ENCODE measurements at regions not wholly inside any gene's neighbourhood (a gene's known extent, or its start where the extent isn't known, plus 50 kb on each side); places are given as distances from the start of the nearest gene placed in this dataset.

DNA sequence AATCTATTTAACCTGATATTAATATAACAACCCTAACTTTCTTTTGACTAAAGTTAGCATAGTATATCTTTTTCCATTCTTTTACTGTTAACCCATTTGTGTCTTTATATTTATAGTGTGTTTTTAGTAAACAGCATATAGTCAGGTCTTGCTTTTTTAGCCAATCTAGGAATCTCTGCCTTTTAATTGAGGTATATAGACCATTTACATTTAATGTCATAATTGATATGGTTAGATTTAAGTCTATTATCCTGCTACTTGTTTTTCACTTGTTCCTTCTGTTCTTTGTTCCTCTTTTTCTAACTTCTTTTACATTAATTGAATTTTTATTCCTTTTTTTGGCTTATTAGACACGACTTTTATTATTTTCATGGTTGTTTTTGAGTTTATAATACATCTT is 174.4 kb downstream of the KCTD15 start:
- ChIA-PET POLR2A (no interaction called here), CTCF (no interaction called here)
- DNase-seq, result no peak
- Histone ChIP-seq H3F3A (replicated peaks; ENCODE audit: insufficient read depth) (no peaks in the 10 kb centered on the region), H3K27me3 (ENCODE audit: insufficient read depth) (no peaks in the 10 kb centered on the region), H3K4me2 (no peak overlapping the region), H3K9me2 (no peaks in the 10 kb centered on the region), H3K79me2 (ENCODE audit: insufficient read depth) (no peaks in the 10 kb centered on the region), H3K36me3 (replicated peaks in 1 of 2; ENCODE audit: control insufficient read depth in 1 of 2, insufficient read depth in 2 of 2, low read length in 1 of 2) (no peaks in the 10 kb centered on the region), H3K9ac (no peak overlapping the region), H3K27ac (ENCODE audit: low read depth in 2 of 2, low read length in 1 of 2) (no peak overlapping the region), H3K4me1 (ENCODE audit: control insufficient read depth in 1 of 2, insufficient read depth in 2 of 2, low read depth in 1 of 2, low read length in 1 of 2) (no peaks in the 10 kb centered on the region), H3K4me3 (ENCODE audit: low read depth in 2 of 2, low read length in 1 of 2) (no peak overlapping the region), H2AFZ (ENCODE audit: low read depth) (no peak overlapping the region), H3K9me3 (peaks cover 9% of the 10 kb centered on the region; the same call in 1 of the 2 replicates), H4K20me1 (ENCODE audit: insufficient read depth) (no peaks in the 10 kb centered on the region)
- 2% methylated on average over 1 of the region's 1 CpG for WGBS (ENCODE audit: low lambda C conversion rate)
- TF ChIP-seq JUND (IDR thresholded peaks at IDR 0.05) (no peak), MXI1 (IDR thresholded peaks at IDR 0.05; ENCODE audit: low read depth, low read length) (no peak), SIN3A (IDR thresholded peaks at IDR 0.05; ENCODE audit: borderline replicate concordance, low read depth, low read length) (no peak), RAD21 (IDR thresholded peaks at IDR 0.05; ENCODE audit: low read length) (no peak), SMC3 (IDR thresholded peaks at IDR 0.05; ENCODE audit: low read depth, low read length) (no peak), NFIC (IDR thresholded peaks at IDR 0.05; ENCODE audit: borderline replicate concordance) (no peak), TEAD4 (IDR thresholded peaks at IDR 0.05; ENCODE audit: borderline replicate concordance, insufficient read depth) (no peak), YY1 (IDR thresholded peaks at IDR 0.05; ENCODE audit: low read depth) (no peak), RFX5 (IDR thresholded peaks at IDR 0.05; ENCODE audit: low read length) (no peak), CHD2 (IDR thresholded peaks at IDR 0.05; ENCODE audit: low read length, partially characterized antibody) (no peak), RCOR1 (IDR thresholded peaks at IDR 0.05; ENCODE audit: low read length) (no peak), POLR2AphosphoS5 (IDR thresholded peaks at IDR 0.05; ENCODE audit: low read depth, low read length) (no peak), GABPA (IDR thresholded peaks at IDR 0.05; ENCODE audit: low read depth) (no peak), NRF1 (IDR thresholded peaks at IDR 0.05; ENCODE audit: low read depth, low read length) (no peak), FOSL2 (IDR thresholded peaks at IDR 0.05; ENCODE audit: borderline replicate concordance, low read depth) (no peak)
- TF ChIP-seq, protein P1, sequence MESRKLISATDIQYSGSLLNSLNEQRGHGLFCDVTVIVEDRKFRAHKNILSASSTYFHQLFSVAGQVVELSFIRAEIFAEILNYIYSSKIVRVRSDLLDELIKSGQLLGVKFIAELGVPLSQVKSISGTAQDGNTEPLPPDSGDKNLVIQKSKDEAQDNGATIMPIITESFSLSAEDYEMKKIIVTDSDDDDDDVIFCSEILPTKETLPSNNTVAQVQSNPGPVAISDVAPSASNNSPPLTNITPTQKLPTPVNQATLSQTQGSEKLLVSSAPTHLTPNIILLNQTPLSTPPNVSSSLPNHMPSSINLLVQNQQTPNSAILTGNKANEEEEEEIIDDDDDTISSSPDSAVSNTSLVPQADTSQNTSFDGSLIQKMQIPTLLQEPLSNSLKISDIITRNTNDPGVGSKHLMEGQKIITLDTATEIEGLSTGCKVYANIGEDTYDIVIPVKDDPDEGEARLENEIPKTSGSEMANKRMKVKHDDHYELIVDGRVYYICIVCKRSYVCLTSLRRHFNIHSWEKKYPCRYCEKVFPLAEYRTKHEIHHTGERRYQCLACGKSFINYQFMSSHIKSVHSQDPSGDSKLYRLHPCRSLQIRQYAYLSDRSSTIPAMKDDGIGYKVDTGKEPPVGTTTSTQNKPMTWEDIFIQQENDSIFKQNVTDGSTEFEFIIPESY (IDR thresholded peaks at IDR 0.05; ENCODE audit: borderline replicate concordance, low read depth), result no peak
- TF ChIP-seq, protein P2, sequence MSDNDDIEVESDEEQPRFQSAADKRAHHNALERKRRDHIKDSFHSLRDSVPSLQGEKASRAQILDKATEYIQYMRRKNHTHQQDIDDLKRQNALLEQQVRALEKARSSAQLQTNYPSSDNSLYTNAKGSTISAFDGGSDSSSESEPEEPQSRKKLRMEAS (IDR thresholded peaks at IDR 0.05; ENCODE audit: low read depth), result no peak
- TF ChIP-seq, protein P3, sequence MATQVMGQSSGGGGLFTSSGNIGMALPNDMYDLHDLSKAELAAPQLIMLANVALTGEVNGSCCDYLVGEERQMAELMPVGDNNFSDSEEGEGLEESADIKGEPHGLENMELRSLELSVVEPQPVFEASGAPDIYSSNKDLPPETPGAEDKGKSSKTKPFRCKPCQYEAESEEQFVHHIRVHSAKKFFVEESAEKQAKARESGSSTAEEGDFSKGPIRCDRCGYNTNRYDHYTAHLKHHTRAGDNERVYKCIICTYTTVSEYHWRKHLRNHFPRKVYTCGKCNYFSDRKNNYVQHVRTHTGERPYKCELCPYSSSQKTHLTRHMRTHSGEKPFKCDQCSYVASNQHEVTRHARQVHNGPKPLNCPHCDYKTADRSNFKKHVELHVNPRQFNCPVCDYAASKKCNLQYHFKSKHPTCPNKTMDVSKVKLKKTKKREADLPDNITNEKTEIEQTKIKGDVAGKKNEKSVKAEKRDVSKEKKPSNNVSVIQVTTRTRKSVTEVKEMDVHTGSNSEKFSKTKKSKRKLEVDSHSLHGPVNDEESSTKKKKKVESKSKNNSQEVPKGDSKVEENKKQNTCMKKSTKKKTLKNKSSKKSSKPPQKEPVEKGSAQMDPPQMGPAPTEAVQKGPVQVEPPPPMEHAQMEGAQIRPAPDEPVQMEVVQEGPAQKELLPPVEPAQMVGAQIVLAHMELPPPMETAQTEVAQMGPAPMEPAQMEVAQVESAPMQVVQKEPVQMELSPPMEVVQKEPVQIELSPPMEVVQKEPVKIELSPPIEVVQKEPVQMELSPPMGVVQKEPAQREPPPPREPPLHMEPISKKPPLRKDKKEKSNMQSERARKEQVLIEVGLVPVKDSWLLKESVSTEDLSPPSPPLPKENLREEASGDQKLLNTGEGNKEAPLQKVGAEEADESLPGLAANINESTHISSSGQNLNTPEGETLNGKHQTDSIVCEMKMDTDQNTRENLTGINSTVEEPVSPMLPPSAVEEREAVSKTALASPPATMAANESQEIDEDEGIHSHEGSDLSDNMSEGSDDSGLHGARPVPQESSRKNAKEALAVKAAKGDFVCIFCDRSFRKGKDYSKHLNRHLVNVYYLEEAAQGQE (IDR thresholded peaks at IDR 0.05; ENCODE audit: low read depth, low read length), result no peak
- TF ChIP-seq, protein P4, sequence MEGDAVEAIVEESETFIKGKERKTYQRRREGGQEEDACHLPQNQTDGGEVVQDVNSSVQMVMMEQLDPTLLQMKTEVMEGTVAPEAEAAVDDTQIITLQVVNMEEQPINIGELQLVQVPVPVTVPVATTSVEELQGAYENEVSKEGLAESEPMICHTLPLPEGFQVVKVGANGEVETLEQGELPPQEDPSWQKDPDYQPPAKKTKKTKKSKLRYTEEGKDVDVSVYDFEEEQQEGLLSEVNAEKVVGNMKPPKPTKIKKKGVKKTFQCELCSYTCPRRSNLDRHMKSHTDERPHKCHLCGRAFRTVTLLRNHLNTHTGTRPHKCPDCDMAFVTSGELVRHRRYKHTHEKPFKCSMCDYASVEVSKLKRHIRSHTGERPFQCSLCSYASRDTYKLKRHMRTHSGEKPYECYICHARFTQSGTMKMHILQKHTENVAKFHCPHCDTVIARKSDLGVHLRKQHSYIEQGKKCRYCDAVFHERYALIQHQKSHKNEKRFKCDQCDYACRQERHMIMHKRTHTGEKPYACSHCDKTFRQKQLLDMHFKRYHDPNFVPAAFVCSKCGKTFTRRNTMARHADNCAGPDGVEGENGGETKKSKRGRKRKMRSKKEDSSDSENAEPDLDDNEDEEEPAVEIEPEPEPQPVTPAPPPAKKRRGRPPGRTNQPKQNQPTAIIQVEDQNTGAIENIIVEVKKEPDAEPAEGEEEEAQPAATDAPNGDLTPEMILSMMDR (IDR thresholded peaks at IDR 0.05), result no peak
- TF ChIP-seq, protein P5, sequence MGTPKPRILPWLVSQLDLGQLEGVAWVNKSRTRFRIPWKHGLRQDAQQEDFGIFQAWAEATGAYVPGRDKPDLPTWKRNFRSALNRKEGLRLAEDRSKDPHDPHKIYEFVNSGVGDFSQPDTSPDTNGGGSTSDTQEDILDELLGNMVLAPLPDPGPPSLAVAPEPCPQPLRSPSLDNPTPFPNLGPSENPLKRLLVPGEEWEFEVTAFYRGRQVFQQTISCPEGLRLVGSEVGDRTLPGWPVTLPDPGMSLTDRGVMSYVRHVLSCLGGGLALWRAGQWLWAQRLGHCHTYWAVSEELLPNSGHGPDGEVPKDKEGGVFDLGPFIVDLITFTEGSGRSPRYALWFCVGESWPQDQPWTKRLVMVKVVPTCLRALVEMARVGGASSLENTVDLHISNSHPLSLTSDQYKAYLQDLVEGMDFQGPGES (IDR thresholded peaks at IDR 0.05; ENCODE audit: low read depth, low read length), result no peak

Data from SK-N-SH (cell line).